ENCODE measurements at regions not wholly inside any gene's neighbourhood (a gene's known extent, or its start where the extent isn't known, plus 50 kb on each side); places are given as distances from the start of the nearest gene placed in this dataset.

GRCh38 chr20:22942742-22943141 lies 92.4 kb upstream of the SSTR4 start:
- TF ChIP-seq L3MBTL2 (conservative IDR thresholded peaks at IDR 0.05) (no peak), TARDBP (IDR thresholded peaks at IDR 0.05) (no peak), BHLHE40 (IDR thresholded peaks at IDR 0.05; ENCODE audit: borderline replicate concordance) (no peak), FOXM1 (IDR thresholded peaks at IDR 0.05; ENCODE audit: borderline replicate concordance) (no peak)

Measured in HEK293T (cell line).